T-cell (primary cell): ENCODE measurements at regions not wholly inside any gene's neighbourhood (a gene's known extent, or its start where the extent isn't known, plus 50 kb on each side); places are given as distances from the start of the nearest gene placed in this dataset.

ENCODE experiments used
- ATAC-seq, 4 experiments: fragments of 200-7000 bp in 3 of 4; fragments of 150-1000 bp in 1 of 4; cut with Tn5 transposase; replicated peaks in 1 of 4; 1 replicate in 3 of 4; 2 replicates in 1 of 4; pipeline ENCODE4 v1.10.0; 2021; ENCODE audit warnings: moderate library complexity in 3 of 4, mild to moderate bottlenecking in 2 of 4, moderate number of reproducible peaks in 1 of 4
- CTCF ChIA-PET, 2 donors: fragments of 300-600 bp; sonication (Branson Sonifier 250); formaldehyde crosslinking; loops; one replicate each; lab custom pipeline; 2022; ENCODE audit warnings: antibody characterized with exemption in 2 of 2; lab: Charles Lee
- POLR2A ChIA-PET, 2 donors: fragments of 300-600 bp; sonication (Branson Sonifier 250); formaldehyde crosslinking; loops; one replicate each; lab custom pipeline; 2022; ENCODE audit warnings: antibody characterized with exemption in 2 of 2; lab: Charles Lee
- DNase-seq, 35 experiments: peaks; one replicate each; pipeline versions ENCODE4 v3.0.0 to v3.0.0-alpha.2; 2013 to 2023
- H3K27ac ChIP-seq: one replicate; pipeline ENCODE4 v1.5.1; 2013; ENCODE audit warnings: low read length
- H3K27me3 ChIP-seq, 2 experiments: replicated peaks in 1 of 2; 1 replicate in 1 of 2; 2 replicates in 1 of 2; pipeline versions ENCODE4 v1.6.1 to v1.7.0; 2013; ENCODE audit warnings: low read length in 1 of 2, mixed read lengths in 1 of 2; ENCODE audit not compliant: control insufficient read depth in 2 of 2, insufficient read depth in 2 of 2; ENCODE audit errors: extremely low read depth in 1 of 2
- H3K36me3 ChIP-seq, 2 donors: 1 replicate in 1 of 2; 2 replicates in 1 of 2; pipeline versions ENCODE4 v1.6.1 to v1.7.0; 2013; ENCODE audit warnings: low read length in 1 of 2; ENCODE audit not compliant: control insufficient read depth in 2 of 2, insufficient read depth in 1 of 2; ENCODE audit errors: extremely low read depth in 1 of 2
- H3K4me1 ChIP-seq, 2 experiments: 1 replicate in 1 of 2; 2 replicates in 1 of 2; pipeline versions ENCODE4 v1.6.1 to v1.7.0; 2013; ENCODE audit warnings: low read length in 2 of 2, mixed read lengths in 1 of 2; ENCODE audit not compliant: insufficient read depth in 2 of 2, control insufficient read depth in 1 of 2; ENCODE audit errors: extremely low read depth in 1 of 2
- H3K4me3 ChIP-seq, 2 donors: 1 replicate in 1 of 2; 2 replicates in 1 of 2; pipeline versions ENCODE4 v1.5.1 to v1.7.0; 2013; ENCODE audit warnings: mild to moderate bottlenecking in 2 of 2, low read length in 1 of 2, moderate library complexity in 1 of 2; ENCODE audit not compliant: control insufficient read depth in 1 of 2; ENCODE audit errors: extremely low read depth in 1 of 2
- H3K9me3 ChIP-seq: 2 replicates; pipeline ENCODE4 v1.7.0; 2013
- H3K27ac Mint-ChIP-seq, 2 donors: one replicate each; pipeline ENCODE4 v1.8.0; 2020 to 2021; ENCODE audit warnings: mild to moderate bottlenecking in 2 of 2, mixed read lengths in 2 of 2
- H3K27me3 Mint-ChIP-seq, 2 donors: one replicate each; pipeline ENCODE4 v1.8.0; 2021 to 2022; ENCODE audit warnings: mixed read lengths in 2 of 2
- H3K36me3 Mint-ChIP-seq: one replicate; pipeline ENCODE4 v1.8.0; 2021; ENCODE audit warnings: mixed read lengths
- H3K4me1 Mint-ChIP-seq, 3 donors: one replicate each; pipeline ENCODE4 v1.8.0; 2020 to 2022; ENCODE audit warnings: mixed read lengths in 3 of 3, mild to moderate bottlenecking in 1 of 3
- H3K4me3 Mint-ChIP-seq, 3 donors: one replicate each; pipeline ENCODE4 v1.8.0; 2020 to 2022; ENCODE audit warnings: mild to moderate bottlenecking in 3 of 3, mixed read lengths in 3 of 3, moderate library complexity in 3 of 3
- H3K9me3 Mint-ChIP-seq, 3 donors: one replicate each; pipeline ENCODE4 v1.8.0; 2020 to 2022; ENCODE audit warnings: mixed read lengths in 3 of 3
- WGBS: methylation state at CpG from one replicate; pipeline ENCODE4 v1.1.5; 2013; ENCODE audit warnings: missing lambda C conversion rate; ENCODE audit not compliant: insufficient coverage; 5-methylcytosine and 5-hydroxymethylcytosine counted together

DNA sequence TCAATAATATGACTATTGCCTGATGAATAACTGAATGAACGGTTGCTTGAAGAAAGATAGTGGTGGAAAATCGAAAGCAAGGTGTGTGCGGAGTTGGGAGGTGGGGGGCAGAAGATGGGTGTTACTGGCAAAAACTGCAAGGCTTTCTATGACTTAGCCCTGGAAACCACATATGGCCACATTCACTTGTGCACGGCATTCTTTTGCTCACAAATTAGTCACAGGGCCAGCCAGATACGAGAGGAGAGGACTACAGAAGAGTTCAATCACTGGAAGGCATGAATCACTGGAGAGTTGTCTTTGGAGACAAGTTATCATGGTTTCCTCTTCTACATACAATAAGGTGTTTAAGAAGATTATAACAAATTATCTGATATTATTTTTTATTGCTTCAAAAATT, 626.5 kb upstream of the CPEB2 start:
- no peak overlapping the region for H3K27ac Mint-ChIP-seq
- 93% methylated on average over 3 of the region's 5 CpGs for WGBS
- Histone ChIP-seq H3K4me1 (no peaks in the 10 kb centered on the region), H3K27me3 (no peaks in the 10 kb centered on the region), H3K36me3 (no peaks in the 10 kb centered on the region), H3K9me3 (no peaks in the 10 kb centered on the region), H3K4me3 (no peak overlapping the region), H3K27ac (no peak overlapping the region)
- H3K4me1 Mint-ChIP-seq: no peaks in the 10 kb centered on the region
- no peak overlapping the region for H3K4me3 Mint-ChIP-seq
- no peak for DNase-seq
- ChIA-PET CTCF (no interaction called here), POLR2A (no interaction called here)
- no peak for ATAC-seq
- H3K9me3 Mint-ChIP-seq: peaks cover 0 to 4% (median 0%) of the 10 kb centered on the region in 3 donors
- no peaks in the 10 kb centered on the region for H3K27me3 Mint-ChIP-seq
- H3K36me3 Mint-ChIP-seq: no peaks in the 10 kb centered on the region

DNA sequence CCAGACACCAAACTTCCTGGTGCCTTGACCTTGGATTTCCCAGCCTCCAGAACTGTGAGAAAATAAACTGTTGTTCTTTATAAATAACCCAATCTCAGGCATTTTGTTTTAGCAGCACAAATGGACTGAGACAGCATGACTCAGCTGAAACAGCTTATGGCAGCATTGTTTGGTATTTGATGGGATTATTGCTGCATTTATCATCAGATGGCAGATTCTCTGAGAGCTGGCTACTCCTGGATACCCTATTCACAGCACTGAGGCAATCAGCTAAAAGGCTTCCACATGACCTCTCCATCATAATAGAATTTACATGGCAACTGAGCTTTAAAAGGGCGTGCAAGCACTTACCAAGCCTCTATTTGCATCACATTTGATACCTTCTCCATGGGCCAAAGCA, 623.1 kb upstream of the CPEB2 start:
- no peak overlapping the region for H3K4me3 Mint-ChIP-seq
- no peaks in the 10 kb centered on the region for H3K4me1 ChIP-seq
- CTCF ChIA-PET: no interaction called here
- H3K27ac Mint-ChIP-seq: no peak overlapping the region
- no peaks in the 10 kb centered on the region for H3K36me3 ChIP-seq
- no peaks in the 10 kb centered on the region for H3K36me3 Mint-ChIP-seq
- no peak for DNase-seq
- ATAC-seq: no peak
- H3K4me3 ChIP-seq: no peak overlapping the region
- peaks cover 0 to 4% (median 0%) of the 10 kb centered on the region in 3 donors for H3K9me3 Mint-ChIP-seq
- no peaks in the 10 kb centered on the region for H3K9me3 ChIP-seq
- H3K27me3 Mint-ChIP-seq: peaks cover 0 to 3% of the 10 kb centered on the region in 2 donors
- H3K27me3 ChIP-seq: no peaks in the 10 kb centered on the region
- POLR2A ChIA-PET: no interaction called here
- no peaks in the 10 kb centered on the region for H3K4me1 Mint-ChIP-seq
- no peak overlapping the region for H3K27ac ChIP-seq
- no CpG with 5 or more reads among the region's 1 CpG for WGBS

DNA sequence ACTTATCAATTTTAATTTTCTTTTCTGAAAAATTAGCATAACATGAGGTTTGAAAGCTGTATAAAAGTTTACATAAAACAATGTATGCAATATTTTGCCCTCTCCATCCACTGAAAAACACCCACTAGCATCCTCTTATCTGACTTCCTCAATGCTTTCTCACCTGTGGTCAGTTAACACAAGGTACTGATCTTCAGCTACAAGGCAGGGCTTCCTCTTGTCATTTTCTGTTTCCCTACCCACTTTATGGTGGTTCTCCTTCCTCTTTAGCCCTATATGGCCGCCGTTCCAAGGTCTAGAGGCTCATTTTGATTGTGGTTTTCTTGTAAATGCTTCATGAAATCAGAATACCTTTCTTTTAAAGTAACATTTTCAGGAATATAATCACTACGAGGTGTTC, 618.6 kb upstream of the CPEB2 start:
- Mint-ChIP-seq H3K36me3 (no peaks in the 10 kb centered on the region), H3K27me3 (peaks cover 0 to 3% of the 10 kb centered on the region in 2 donors), H3K27ac (no peak overlapping the region), H3K9me3 (peaks cover 0 to 1% (median 0%) of the 10 kb centered on the region in 3 donors), H3K4me3 (no peak overlapping the region), H3K4me1 (no peaks in the 10 kb centered on the region)
- no peak overlapping the region for H3K27ac ChIP-seq
- no peaks in the 10 kb centered on the region for H3K36me3 ChIP-seq
- CTCF ChIA-PET: no interaction called here
- no peak overlapping the region for H3K4me3 ChIP-seq
- no peak for ATAC-seq
- no peak for DNase-seq
- whole genome bisulfite sequencing: no CpG with 5 or more reads among the region's 3 CpGs
- H3K4me1 ChIP-seq: no peaks in the 10 kb centered on the region
- H3K9me3 ChIP-seq: no peaks in the 10 kb centered on the region
- POLR2A ChIA-PET: no interaction called here
- no peaks in the 10 kb centered on the region for H3K27me3 ChIP-seq

DNA sequence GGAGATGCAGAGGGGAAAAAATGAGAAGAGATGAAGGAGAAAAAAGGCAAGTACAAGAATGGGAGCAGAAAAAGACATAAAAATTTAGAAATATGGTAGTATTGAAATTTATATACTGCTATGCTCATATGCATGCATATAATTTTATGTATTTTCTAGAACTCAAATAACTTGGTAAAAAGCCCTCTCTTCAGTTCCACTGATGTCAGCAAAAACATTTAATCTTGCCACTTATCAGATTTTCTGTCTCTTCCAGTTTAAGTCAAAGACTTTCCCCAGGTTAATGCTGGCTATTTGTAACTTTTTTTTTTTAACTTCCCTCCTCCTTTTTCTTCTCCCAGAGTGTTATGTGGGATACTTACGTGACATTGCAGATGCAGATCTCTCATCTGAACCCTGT, 617.5 kb upstream of the CPEB2 start:
- Histone ChIP-seq H3K27ac (no peak overlapping the region), H3K27me3 (no peaks in the 10 kb centered on the region), H3K36me3 (no peaks in the 10 kb centered on the region), H3K9me3 (no peaks in the 10 kb centered on the region), H3K4me1 (no peaks in the 10 kb centered on the region), H3K4me3 (no peak overlapping the region)
- ChIA-PET CTCF (no interaction called here), POLR2A (no interaction called here)
- DNase-seq (no peak), ATAC-seq (no peak)
- Mint-ChIP-seq H3K4me1 (no peaks in the 10 kb centered on the region), H3K9me3 (no peaks in the 10 kb centered on the region), H3K27me3 (peaks cover 0 to 3% of the 10 kb centered on the region in 2 donors), H3K4me3 (no peak overlapping the region), H3K27ac (no peak overlapping the region), H3K36me3 (no peaks in the 10 kb centered on the region)
- no CpG with 5 or more reads among the region's 1 CpG for WGBS

DNA sequence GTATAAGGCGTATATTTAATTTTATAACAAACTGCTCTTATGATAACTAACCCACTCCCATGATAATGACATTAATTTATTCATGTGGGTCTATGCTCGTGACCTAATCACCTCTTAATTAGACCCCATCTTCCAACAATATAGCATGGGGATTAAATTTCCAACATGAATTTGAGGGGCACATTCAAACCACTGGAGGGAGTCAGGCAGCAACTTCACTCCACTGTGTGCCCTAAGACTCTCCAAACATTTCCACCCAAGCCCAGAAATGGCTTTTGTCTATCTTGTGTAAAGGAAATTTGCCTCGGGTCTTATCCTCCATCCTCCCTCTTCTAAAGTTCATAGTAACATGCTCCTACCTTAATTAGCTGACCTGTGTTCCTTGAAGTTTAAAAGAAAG, 616.1 kb upstream of the CPEB2 start:
- Mint-ChIP-seq H3K9me3 (no peaks in the 10 kb centered on the region), H3K27ac (no peak overlapping the region), H3K27me3 (peaks cover 0 to 3% of the 10 kb centered on the region in 2 donors), H3K36me3 (no peaks in the 10 kb centered on the region), H3K4me3 (no peak overlapping the region), H3K4me1 (no peaks in the 10 kb centered on the region)
- H3K27ac ChIP-seq: no peak overlapping the region
- CTCF ChIA-PET: no interaction called here
- H3K27me3 ChIP-seq: no peaks in the 10 kb centered on the region
- H3K4me1 ChIP-seq: no peaks in the 10 kb centered on the region
- H3K9me3 ChIP-seq: no peaks in the 10 kb centered on the region
- no CpG with 5 or more reads among the region's 3 CpGs for WGBS
- DNase-seq: no peak
- H3K36me3 ChIP-seq: no peaks in the 10 kb centered on the region
- POLR2A ChIA-PET: no interaction called here
- H3K4me3 ChIP-seq: no peak overlapping the region
- ATAC-seq: no peak

DNA sequence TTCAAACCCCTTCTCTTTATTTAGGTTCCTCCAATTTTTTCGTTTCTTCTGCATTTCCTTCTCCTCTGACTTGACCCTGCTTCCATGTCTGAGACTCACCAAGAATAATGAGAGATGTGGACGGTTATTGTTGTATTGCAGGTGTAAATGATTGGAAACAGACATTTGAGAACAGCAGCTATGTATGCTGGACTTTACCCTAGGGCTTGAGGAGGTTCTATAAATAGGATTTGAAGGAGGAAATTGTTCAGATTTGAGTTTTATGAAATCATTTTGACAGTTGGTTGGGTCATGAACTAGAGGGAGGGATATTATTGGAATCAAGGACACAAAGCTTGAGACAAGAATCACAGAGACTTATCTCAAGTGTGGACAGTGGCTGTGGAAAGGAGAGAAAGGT, 614.6 kb upstream of the CPEB2 start:
- ChIA-PET CTCF (no interaction called here), POLR2A (no interaction called here)
- Mint-ChIP-seq H3K36me3 (no peaks in the 10 kb centered on the region), H3K27ac (no peak overlapping the region), H3K4me1 (no peaks in the 10 kb centered on the region), H3K4me3 (no peak overlapping the region), H3K9me3 (no peaks in the 10 kb centered on the region), H3K27me3 (no peaks in the 10 kb centered on the region)
- Histone ChIP-seq H3K4me1 (no peaks in the 10 kb centered on the region), H3K36me3 (no peaks in the 10 kb centered on the region), H3K9me3 (no peaks in the 10 kb centered on the region), H3K4me3 (no peak overlapping the region), H3K27ac (no peak overlapping the region), H3K27me3 (no peaks in the 10 kb centered on the region)
- no peak for ATAC-seq
- WGBS: 60% methylated on average over 1 of the region's 2 CpGs
- no peak for DNase-seq

DNA sequence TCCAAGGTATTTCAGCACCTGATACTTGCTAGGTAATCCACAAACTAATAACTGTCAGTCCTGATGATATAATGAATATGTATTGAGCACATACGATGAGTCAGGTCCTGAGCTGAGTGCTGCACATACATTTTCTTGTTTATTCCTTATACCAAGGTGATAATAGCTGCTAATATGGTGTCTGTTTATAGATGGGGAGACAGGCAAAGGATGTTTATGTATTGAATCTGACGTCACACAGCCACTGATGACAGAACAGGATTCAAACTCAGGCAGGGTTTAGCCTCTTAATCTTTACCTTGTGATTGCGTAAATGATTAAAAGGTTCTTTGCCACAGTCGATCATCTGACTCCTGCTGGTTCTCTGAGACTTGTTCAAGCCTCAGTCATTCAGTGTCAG, 609.9 kb upstream of the CPEB2 start:
- H3K27ac ChIP-seq: no peak overlapping the region
- H3K9me3 Mint-ChIP-seq: no peaks in the 10 kb centered on the region
- H3K4me1 Mint-ChIP-seq: no peaks in the 10 kb centered on the region
- no peak overlapping the region for H3K4me3 Mint-ChIP-seq
- no peaks in the 10 kb centered on the region for H3K36me3 Mint-ChIP-seq
- no peak overlapping the region for H3K4me3 ChIP-seq
- ChIA-PET CTCF (no interaction called here), POLR2A (no interaction called here)
- H3K27me3 Mint-ChIP-seq: no peaks in the 10 kb centered on the region
- no peaks in the 10 kb centered on the region for H3K36me3 ChIP-seq
- no peaks in the 10 kb centered on the region for H3K4me1 ChIP-seq
- no peak overlapping the region for H3K27ac Mint-ChIP-seq
- H3K9me3 ChIP-seq: no peaks in the 10 kb centered on the region
- no peaks in the 10 kb centered on the region for H3K27me3 ChIP-seq
- ATAC-seq (no peak), DNase-seq (no peak)
- WGBS: 79% methylated on average over 3 of the region's 4 CpGs
